GM18505 (cell line): ENCODE measurements at regions not wholly inside any gene's neighbourhood (a gene's known extent, or its start where the extent isn't known, plus 50 kb on each side); places are given as distances from the start of the nearest gene placed in this dataset.

ENCODE experiments used
- ATAC-seq: cut with Tn5 transposase; IDR thresholded peaks from one replicate; pipeline ENCODE4 v1.9.1; 2021; ENCODE audit not compliant: unreplicated experiment
- POLR2A ChIP-seq: IDR thresholded peaks from 4 replicates; pipeline ENCODE4 v1.6.1; 2011; ENCODE audit warnings: borderline replicate concordance; ENCODE audit not compliant: insufficient read depth, insufficient read length; ENCODE audit errors: extremely low read depth

- TF ChIP-seq POLR2A, result no peak
- ATAC-seq, result no peak
Measured at GRCh38 chr4:162366146-162366545, 202.3 kb upstream of the FSTL5 start.

GRCh38 chr4:162364651-162365050, 200.9 kb upstream of the FSTL5 start:
- no peak for ATAC-seq

DNA sequence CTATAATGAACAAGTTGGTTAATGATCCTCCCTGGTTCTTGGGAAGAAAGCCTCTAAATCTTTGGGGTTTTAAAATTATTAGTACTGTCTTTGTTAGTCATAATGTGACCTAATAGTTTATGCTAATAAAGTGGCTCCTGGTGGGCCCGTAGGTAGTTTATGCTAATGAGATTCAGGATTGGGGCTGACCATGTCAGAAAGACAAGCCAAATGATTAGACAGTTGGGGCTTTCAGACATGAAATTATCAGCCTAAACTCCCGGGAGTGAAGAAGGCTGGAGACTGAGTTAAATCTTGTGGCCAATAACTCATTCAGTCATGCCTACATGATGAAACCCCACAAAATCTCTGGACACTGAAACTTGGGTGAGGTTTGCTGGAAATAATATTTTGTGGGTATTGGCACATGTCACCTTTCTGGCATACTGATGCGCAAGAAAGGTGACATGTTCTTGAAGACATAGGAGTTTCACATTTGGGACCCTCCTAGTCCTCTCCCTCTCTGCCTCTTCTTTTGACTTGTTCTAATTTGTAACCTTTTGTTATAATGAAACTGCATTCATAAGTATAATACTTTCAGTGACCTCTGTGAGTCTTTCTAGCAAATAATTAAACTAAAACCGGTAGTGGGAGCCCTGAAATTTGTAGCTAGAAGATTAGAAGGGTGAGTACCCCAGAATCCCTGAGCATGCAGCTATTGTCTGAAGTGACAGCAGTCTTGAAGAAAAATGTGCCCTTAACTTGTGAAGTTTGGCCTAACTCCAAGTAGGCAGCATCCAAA, 196.8 kb upstream of the FSTL5 start:
- ATAC-seq, result no peak

More at GRCh38 chr4:162364651-162365050, 200.9 kb upstream of the FSTL5 start:
- no peak for TF ChIP-seq POLR2A

DNA sequence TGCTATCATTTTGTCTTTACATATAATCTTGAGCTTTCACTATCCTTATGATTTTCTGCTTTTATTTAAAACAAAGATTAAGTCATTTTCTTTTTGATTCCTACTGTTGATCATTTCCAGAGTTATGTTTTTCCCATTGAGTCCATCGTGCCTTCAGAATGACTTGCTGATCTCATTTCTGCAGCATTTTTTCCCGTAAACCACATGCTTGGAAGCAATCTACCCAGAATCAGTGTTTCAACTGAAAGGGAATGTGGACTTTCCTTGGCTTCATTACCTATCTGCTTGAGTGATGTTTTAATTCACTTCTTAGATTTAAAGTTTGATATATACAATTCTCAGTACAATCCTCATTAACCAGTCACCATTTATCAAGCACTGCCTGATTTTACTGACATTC, 192.4 kb upstream of the FSTL5 start:
- ATAC-seq, result no peak

More for the DNA sequence above, 196.8 kb upstream of the FSTL5 start:
- TF ChIP-seq POLR2A, result no peak

GRCh38 chr4:162352580-162353107, 188.8 kb upstream of the FSTL5 start:
- TF ChIP-seq POLR2A, result no peak
- no peak for ATAC-seq

More for the DNA sequence above, 192.4 kb upstream of the FSTL5 start:
- no peak for TF ChIP-seq POLR2A

- no peak for ATAC-seq
- no peak for TF ChIP-seq POLR2A
Measured at GRCh38 chr4:162350331-162350730, 186.5 kb upstream of the FSTL5 start.

- ATAC-seq, result no peak
- no peak for TF ChIP-seq POLR2A
Measured at GRCh38 chr4:162349395-162349794, 185.6 kb upstream of the FSTL5 start.

- no peak for TF ChIP-seq POLR2A
- ATAC-seq, result no peak
Measured at GRCh38 chr4:162347842-162348213, 184.0 kb upstream of the FSTL5 start.

DNA sequence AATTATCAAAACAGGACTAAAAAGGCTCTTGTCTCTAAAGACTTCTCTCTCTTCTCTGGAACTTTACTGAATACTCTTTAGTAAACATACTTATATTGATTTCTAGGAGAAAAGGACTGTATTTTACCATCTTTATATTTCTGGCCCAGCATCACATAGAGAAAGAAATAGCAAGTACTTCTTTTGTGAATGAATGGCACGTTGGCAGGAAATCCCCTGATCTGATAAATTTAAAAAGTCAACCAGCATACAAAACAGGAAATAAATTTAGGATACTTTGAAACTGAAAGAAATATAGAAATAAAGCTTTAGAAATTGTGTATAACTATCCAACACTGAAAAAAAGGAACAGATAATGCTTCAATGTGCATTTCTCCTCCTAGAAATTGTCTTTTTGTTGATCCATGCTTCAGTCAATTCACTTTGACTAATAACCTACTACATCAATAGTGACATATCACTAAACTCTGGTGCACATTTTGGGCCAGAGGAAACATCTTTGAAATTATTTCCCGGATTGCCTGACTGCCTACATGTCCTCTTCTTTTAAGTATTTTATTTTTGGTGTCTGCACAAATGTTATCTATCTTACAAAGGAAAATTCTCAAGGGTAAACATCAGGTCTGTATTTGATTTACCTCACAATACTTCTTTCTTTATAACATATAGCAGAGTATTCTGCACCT, 183.5 kb upstream of the FSTL5 start:
- no peak for TF ChIP-seq POLR2A
- ATAC-seq, result no peak

DNA sequence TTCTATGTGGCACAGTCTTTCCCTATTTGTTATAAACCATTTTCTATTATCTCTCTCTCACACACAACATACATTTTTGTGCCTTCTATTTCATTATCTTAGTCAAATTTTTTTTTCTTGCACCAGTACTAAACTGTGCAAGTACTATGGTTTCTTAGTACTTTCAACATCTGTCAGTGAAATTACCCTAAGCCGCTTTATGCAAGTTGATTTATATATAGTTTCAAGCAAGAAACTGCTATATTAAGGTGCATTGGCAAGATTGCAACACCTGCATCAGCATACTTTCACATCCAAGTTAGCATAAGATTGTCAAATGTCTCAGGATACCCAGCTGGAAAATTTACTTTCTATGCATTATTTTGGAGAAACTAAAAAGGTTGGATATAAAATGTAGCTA, 180.2 kb upstream of the FSTL5 start:
- ATAC-seq, result no peak
- TF ChIP-seq POLR2A, result no peak

DNA sequence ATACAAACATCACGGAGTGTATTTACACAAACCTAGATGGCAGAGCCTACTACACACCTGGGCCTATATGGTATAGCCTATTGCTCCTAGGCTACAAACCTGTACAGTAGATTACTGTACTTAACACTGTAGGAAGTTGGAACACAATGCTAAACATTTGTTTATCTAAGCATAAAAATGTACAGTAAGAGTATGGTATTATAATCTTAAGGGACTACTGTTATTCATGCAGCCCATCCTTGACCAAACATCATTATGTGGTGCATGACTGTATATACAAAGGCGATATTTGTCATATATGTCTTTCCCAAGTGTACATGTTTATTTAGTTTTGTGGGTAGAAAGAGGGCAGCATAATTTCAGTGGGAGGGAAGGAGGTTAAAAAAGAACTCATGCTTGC, 177.7 kb upstream of the FSTL5 start:
- ATAC-seq, result no peak
- no peak for TF ChIP-seq POLR2A

GRCh38 chr4:162323919-162324318, 160.1 kb upstream of the FSTL5 start:
- TF ChIP-seq POLR2A, result no peak

DNA sequence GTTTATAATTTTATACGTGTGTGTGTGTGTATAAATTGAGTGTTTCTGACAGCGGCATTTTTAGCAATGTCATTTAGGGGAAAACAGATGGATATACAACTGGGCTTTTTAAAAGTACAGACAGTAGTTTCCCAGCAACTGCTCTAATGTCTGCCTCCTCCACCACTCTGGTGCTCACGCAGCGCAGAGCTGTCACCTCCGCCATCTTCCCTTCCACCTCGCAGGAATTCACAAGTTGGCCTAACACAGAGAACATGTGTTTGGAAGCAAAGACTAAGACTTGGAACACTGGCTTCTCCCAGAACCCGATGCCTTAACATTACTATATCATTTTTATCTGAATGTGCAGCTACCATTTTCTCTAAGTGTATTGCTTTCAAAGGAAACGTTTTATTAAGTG, 158.3 kb upstream of the FSTL5 start:
- no peak for TF ChIP-seq POLR2A
- ATAC-seq, result no peak

More at GRCh38 chr4:162323919-162324318, 160.1 kb upstream of the FSTL5 start:
- no peak for ATAC-seq

DNA sequence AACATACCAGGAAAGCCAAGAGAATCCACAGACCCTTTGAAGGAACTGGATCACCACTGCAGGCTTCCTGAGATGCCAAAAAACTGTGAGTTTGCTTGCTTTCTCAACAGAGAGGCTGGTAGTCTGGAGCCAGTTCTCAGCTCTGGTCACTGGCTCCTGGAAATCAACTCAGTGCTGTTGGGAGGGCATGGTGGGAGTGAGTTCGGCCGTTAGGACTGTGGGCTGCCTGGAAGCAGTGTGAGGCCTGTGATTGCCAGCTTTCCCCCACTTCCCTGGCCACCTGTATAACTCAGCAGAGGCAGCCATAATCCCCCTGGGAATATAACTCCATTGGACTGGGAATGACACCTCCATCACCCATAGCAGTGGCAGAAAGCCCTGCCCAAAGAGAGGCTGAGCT, 122.0 kb upstream of the FSTL5 start:
- TF ChIP-seq POLR2A, result no peak
- no peak for ATAC-seq
